H9 (cell line): ENCODE measurements at regions not wholly inside any gene's neighbourhood (a gene's known extent, or its start where the extent isn't known, plus 50 kb on each side); places are given as distances from the start of the nearest gene placed in this dataset.

Experiments
- DNase-seq: peaks from one replicate; pipeline ENCODE4 v3.0.0-alpha.2; 2017
- H2AFZ ChIP-seq: one replicate; pipeline ENCODE4 v1.6.1; 2013; ENCODE audit warnings: mild to moderate bottlenecking, low read length, control low read depth, moderate library complexity
- H2AK5ac ChIP-seq: 2 replicates; pipeline ENCODE4 v1.6.1; 2013; ENCODE audit warnings: low read length, control low read depth, mixed read lengths; ENCODE audit not compliant: insufficient read length
- H2BK120ac ChIP-seq: one replicate; pipeline ENCODE4 v1.6.1; 2013; ENCODE audit warnings: low read depth, mild to moderate bottlenecking, low read length, control low read depth, inconsistent platforms; ENCODE audit not compliant: poor library complexity, severe bottlenecking
- H2BK12ac ChIP-seq: 2 replicates; pipeline ENCODE4 v1.6.1; 2013; ENCODE audit warnings: low read length, control low read depth, mixed read lengths, low read depth; ENCODE audit not compliant: insufficient read length
- H2BK15ac ChIP-seq: 2 replicates; pipeline ENCODE4 v1.6.1; 2013; ENCODE audit warnings: low read depth, low read length, control low read depth
- H2BK20ac ChIP-seq: one replicate; pipeline ENCODE4 v1.6.1; 2013; ENCODE audit warnings: low read depth, mild to moderate bottlenecking, low read length, control low read depth, inconsistent platforms; ENCODE audit not compliant: poor library complexity, severe bottlenecking
- H2BK5ac ChIP-seq: 2 replicates; pipeline ENCODE4 v1.6.1; 2013; ENCODE audit warnings: low read length, control low read depth, mixed read lengths; ENCODE audit not compliant: insufficient read length
- H3K14ac ChIP-seq: 2 replicates; pipeline ENCODE4 v1.6.1; 2013; ENCODE audit warnings: low read length, control low read depth; ENCODE audit not compliant: insufficient read depth
- H3K18ac ChIP-seq: 2 replicates; pipeline ENCODE4 v1.6.1; 2013; ENCODE audit warnings: low read depth, mild to moderate bottlenecking, mixed read lengths, low read length, control low read depth; ENCODE audit not compliant: insufficient read length
- H3K23ac ChIP-seq: 2 replicates; pipeline ENCODE4 v1.6.1; 2013; ENCODE audit warnings: low read length, control low read depth, mixed read lengths, low read depth; ENCODE audit not compliant: insufficient read length
- H3K23me2 ChIP-seq: 2 replicates; pipeline ENCODE4 v1.6.1; 2013; ENCODE audit warnings: low read depth, mild to moderate bottlenecking, mixed read lengths, low read length, control low read depth; ENCODE audit not compliant: insufficient read length, poor library complexity, severe bottlenecking
- H3K27ac ChIP-seq: 2 replicates; pipeline ENCODE4 v1.5.1; 2013; ENCODE audit warnings: low read length, control low read depth, mixed read lengths, low read depth; ENCODE audit not compliant: insufficient read length
- H3K27me3 ChIP-seq: 2 replicates; pipeline ENCODE4 v1.6.1; 2013; ENCODE audit warnings: low read length, control low read depth, inconsistent platforms; ENCODE audit not compliant: insufficient read depth
- H3K4ac ChIP-seq: 2 replicates; pipeline ENCODE4 v1.6.1; 2013; ENCODE audit warnings: low read depth, mild to moderate bottlenecking, control low read depth, inconsistent platforms, low read length, moderate library complexity
- H3K4me1 ChIP-seq: 2 replicates; pipeline ENCODE4 v1.6.1; 2013; ENCODE audit warnings: low read length, control low read depth, inconsistent platforms; ENCODE audit not compliant: insufficient read depth
- H3K4me2 ChIP-seq: 2 replicates; pipeline ENCODE4 v1.6.1; 2013; ENCODE audit warnings: low read length, control low read depth, mixed read lengths; ENCODE audit not compliant: insufficient read length, insufficient read depth
- H3K56ac ChIP-seq: 2 replicates; pipeline ENCODE4 v1.6.1; 2013; ENCODE audit warnings: low read depth, mild to moderate bottlenecking, mixed read lengths, low read length, control low read depth; ENCODE audit not compliant: insufficient read length
- H3K79me1 ChIP-seq: 2 replicates; pipeline ENCODE4 v1.6.1; 2013; ENCODE audit warnings: low read depth, mild to moderate bottlenecking, moderate library complexity, low read length, control low read depth, inconsistent platforms; ENCODE audit not compliant: insufficient read depth, poor library complexity, severe bottlenecking
- H3K79me2 ChIP-seq: 2 replicates; pipeline ENCODE4 v1.6.1; 2013; ENCODE audit warnings: low read length, control low read depth, inconsistent platforms; ENCODE audit not compliant: insufficient read depth
- H3K9ac ChIP-seq: 2 replicates; pipeline ENCODE4 v1.6.1; 2013; ENCODE audit warnings: low read length, control low read depth, mixed read lengths; ENCODE audit not compliant: insufficient read length; ENCODE audit errors: extremely low read depth
- H3K9me3 ChIP-seq: one replicate; pipeline ENCODE4 v1.6.1; 2013; ENCODE audit warnings: low read depth, low read length, inconsistent platforms; ENCODE audit not compliant: control insufficient read depth
- H3T11ph ChIP-seq: one replicate; pipeline ENCODE4 v1.6.1; 2013; ENCODE audit warnings: mild to moderate bottlenecking, low read length, control low read depth, inconsistent platforms
- H4K20me1 ChIP-seq: one replicate; pipeline ENCODE4 v1.6.1; 2013; ENCODE audit not compliant: control insufficient read depth, insufficient read length, insufficient read depth
- H4K5ac ChIP-seq: 2 replicates; pipeline ENCODE4 v1.6.1; 2013; ENCODE audit warnings: low read depth, mild to moderate bottlenecking, mixed read lengths, low read length, control low read depth; ENCODE audit not compliant: insufficient read length
- H4K8ac ChIP-seq: replicated peaks from 2 replicates; pipeline ENCODE4 v1.6.1; 2013; ENCODE audit warnings: low read length, control low read depth, mixed read lengths, low read depth; ENCODE audit not compliant: insufficient read length
- H4K91ac ChIP-seq: 2 replicates; pipeline ENCODE4 v1.6.1; 2013; ENCODE audit warnings: low read depth, mild to moderate bottlenecking, moderate library complexity, mixed read lengths, low read length, control low read depth; ENCODE audit not compliant: insufficient read length
- H3K27ac Mint-ChIP-seq, 3 experiments: 2 replicates in 2 of 3; 3 replicates in 1 of 3; pipeline ENCODE4 v1.8.0; 2020 to 2021; ENCODE audit warnings: mixed read lengths in 3 of 3, mild to moderate bottlenecking in 1 of 3, moderate library complexity in 1 of 3
- H3K27me3 Mint-ChIP-seq: 2 replicates; pipeline ENCODE4 v1.8.0; 2021; ENCODE audit warnings: low read depth, mild to moderate bottlenecking, moderate library complexity, mixed read lengths
- H3K36me3 Mint-ChIP-seq, 3 experiments: 2 replicates in 2 of 3; 3 replicates in 1 of 3; pipeline ENCODE4 v1.8.0; 2020 to 2021; ENCODE audit warnings: low read depth in 3 of 3, mixed read lengths in 3 of 3; ENCODE audit not compliant: insufficient read depth in 1 of 3
- H3K4me1 Mint-ChIP-seq, 2 experiments: 2 replicates each; pipeline ENCODE4 v1.8.0; 2020; ENCODE audit warnings: mixed read lengths in 2 of 2
- H3K4me3 Mint-ChIP-seq, 2 experiments: 2 replicates in 1 of 2; 3 replicates in 1 of 2; pipeline ENCODE4 v1.8.0; 2020 to 2021; ENCODE audit warnings: mild to moderate bottlenecking in 2 of 2, mixed read lengths in 2 of 2, moderate library complexity in 1 of 2
- H3K9me3 Mint-ChIP-seq, 2 experiments: 2 replicates in 1 of 2; 3 replicates in 1 of 2; pipeline ENCODE4 v1.8.0; 2020; ENCODE audit warnings: mild to moderate bottlenecking in 2 of 2, mixed read lengths in 2 of 2, moderate library complexity in 1 of 2
- WGBS: extraction: QIAGEN DNeasy Blood & Tissue Kit; methylation state at CpG from one replicate; pipeline ENCODE4 v1.1.7; 2013; ENCODE audit warnings: missing lambda C conversion rate, low lambda C conversion rate, mixed read lengths; ENCODE audit not compliant: insufficient read length; ENCODE audit errors: extremely low coverage; 5-methylcytosine and 5-hydroxymethylcytosine counted together
- TF ChIP-seq, protein P1 (sequence below): fragments of 200-600 bp; sonication (generic); conservative IDR thresholded peaks from 3 replicates; pipeline ENCODE4 v1.8.0; 2021; ENCODE audit warnings: antibody characterized with exemption, mild to moderate bottlenecking

- DNase-seq, result no peak
- no peak overlapping the region for H2BK120ac ChIP-seq
- H3K4me1 ChIP-seq, result no peaks in the 10 kb centered on the region
- no peak overlapping the region for H3K4me3 Mint-ChIP-seq
- no peaks in the 10 kb centered on the region for H3K27me3 ChIP-seq
- H2BK20ac ChIP-seq, result no peak overlapping the region
- H2BK5ac ChIP-seq, result no peak overlapping the region
- no peaks in the 10 kb centered on the region for H4K20me1 ChIP-seq
- no peak overlapping the region for H4K5ac ChIP-seq
- no peak overlapping the region for H2AFZ ChIP-seq
- no peaks in the 10 kb centered on the region for H3K23me2 ChIP-seq
- no peak overlapping the region for H3T11ph ChIP-seq
- H3K79me2 ChIP-seq, result no peaks in the 10 kb centered on the region
- no peak overlapping the region for H3K4me2 ChIP-seq
- no peak overlapping the region for H3K9ac ChIP-seq
- TF ChIP-seq, protein P1, sequence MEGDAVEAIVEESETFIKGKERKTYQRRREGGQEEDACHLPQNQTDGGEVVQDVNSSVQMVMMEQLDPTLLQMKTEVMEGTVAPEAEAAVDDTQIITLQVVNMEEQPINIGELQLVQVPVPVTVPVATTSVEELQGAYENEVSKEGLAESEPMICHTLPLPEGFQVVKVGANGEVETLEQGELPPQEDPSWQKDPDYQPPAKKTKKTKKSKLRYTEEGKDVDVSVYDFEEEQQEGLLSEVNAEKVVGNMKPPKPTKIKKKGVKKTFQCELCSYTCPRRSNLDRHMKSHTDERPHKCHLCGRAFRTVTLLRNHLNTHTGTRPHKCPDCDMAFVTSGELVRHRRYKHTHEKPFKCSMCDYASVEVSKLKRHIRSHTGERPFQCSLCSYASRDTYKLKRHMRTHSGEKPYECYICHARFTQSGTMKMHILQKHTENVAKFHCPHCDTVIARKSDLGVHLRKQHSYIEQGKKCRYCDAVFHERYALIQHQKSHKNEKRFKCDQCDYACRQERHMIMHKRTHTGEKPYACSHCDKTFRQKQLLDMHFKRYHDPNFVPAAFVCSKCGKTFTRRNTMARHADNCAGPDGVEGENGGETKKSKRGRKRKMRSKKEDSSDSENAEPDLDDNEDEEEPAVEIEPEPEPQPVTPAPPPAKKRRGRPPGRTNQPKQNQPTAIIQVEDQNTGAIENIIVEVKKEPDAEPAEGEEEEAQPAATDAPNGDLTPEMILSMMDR, result no peak
- WGBS, result no CpG with 5 or more reads among the region's 4 CpGs
- H3K79me1 ChIP-seq, result no peaks in the 10 kb centered on the region
- H3K56ac ChIP-seq, result no peak overlapping the region
- H3K27me3 Mint-ChIP-seq, result no peaks in the 10 kb centered on the region
- H4K8ac ChIP-seq, result no peak overlapping the region
- H3K18ac ChIP-seq, result no peak overlapping the region
- no peak overlapping the region for H2BK15ac ChIP-seq
- no peaks in the 10 kb centered on the region for H3K9me3 ChIP-seq
- peaks cover 6 to 7% of the 10 kb centered on the region in 2 experiments; a peak in 4 of 5 replicates for H3K9me3 Mint-ChIP-seq
- no peak overlapping the region for H3K23ac ChIP-seq
- H3K27ac ChIP-seq, result no peak overlapping the region
- H3K36me3 Mint-ChIP-seq, result peaks cover 6 to 8% (median 7%) of the 10 kb centered on the region in 3 experiments
- H4K91ac ChIP-seq, result no peak overlapping the region
- no peak overlapping the region for H3K14ac ChIP-seq
- no peak overlapping the region for H3K4ac ChIP-seq
- no peak overlapping the region for H3K27ac Mint-ChIP-seq
- no peak overlapping the region for H2AK5ac ChIP-seq
- H3K4me1 Mint-ChIP-seq, result no peaks in the 10 kb centered on the region; a peak in 1 of 4 replicates
- H2BK12ac ChIP-seq, result no peak overlapping the region
These were observed 241.5 kb downstream of the OSR1 start for GRCh38 chr2:19116918-19117317.
